KMS-11 (cell line): ENCODE measurements at regions not wholly inside any gene's neighbourhood (a gene's known extent, or its start where the extent isn't known, plus 50 kb on each side); places are given as distances from the start of the nearest gene placed in this dataset.

Experiments
- H2AFZ ChIP-seq: fragments of 200-600 bp; sonication (generic); 2 replicates; pipeline ENCODE4 v1.6.1; 2016; ENCODE audit warnings: antibody characterized with exemption, mixed run types, low read depth
- H3K27ac ChIP-seq: fragments of 200-600 bp; sonication (generic); 2 replicates; pipeline ENCODE4 v1.6.1; 2016; ENCODE audit warnings: mild to moderate bottlenecking, mixed run types
- H3K27me3 ChIP-seq: fragments of 200-600 bp; sonication (generic); 2 replicates; pipeline ENCODE4 v1.6.1; 2017; ENCODE audit warnings: mild to moderate bottlenecking, low read depth, mixed run types, moderate library complexity; ENCODE audit not compliant: insufficient read depth
- H3K36me3 ChIP-seq: fragments of 200-600 bp; sonication (generic); 2 replicates; pipeline ENCODE4 v1.6.1; 2017; ENCODE audit warnings: mild to moderate bottlenecking, mixed run types; ENCODE audit not compliant: insufficient read depth
- H3K4me1 ChIP-seq: fragments of 200-600 bp; sonication (generic); 2 replicates; pipeline ENCODE4 v1.6.1; 2016; ENCODE audit warnings: mild to moderate bottlenecking, low read depth, mixed run types; ENCODE audit not compliant: poor library complexity, severe bottlenecking
- H3K4me2 ChIP-seq: fragments of 200-600 bp; sonication (generic); 2 replicates; pipeline ENCODE4 v1.7.0; 2016; ENCODE audit warnings: mild to moderate bottlenecking, mixed run types
- H3K4me3 ChIP-seq: fragments of 200-600 bp; sonication (generic); IDR thresholded peaks from 2 replicates; pipeline ENCODE4 v1.6.1; 2017; ENCODE audit warnings: low read depth, low read length, mixed read lengths; ENCODE audit not compliant: insufficient read depth
- H3K79me2 ChIP-seq: fragments of 200-600 bp; sonication (generic); 2 replicates; pipeline ENCODE4 v1.6.1; 2016; ENCODE audit warnings: low read depth, mixed run types; ENCODE audit not compliant: insufficient read depth
- H3K9ac ChIP-seq: fragments of 200-600 bp; sonication (generic); 2 replicates; pipeline ENCODE4 v1.6.1; 2016; ENCODE audit warnings: mild to moderate bottlenecking, mixed run types
- H4K20me1 ChIP-seq: fragments of 200-600 bp; sonication (generic); 2 replicates; pipeline ENCODE4 v1.6.1; 2016; ENCODE audit warnings: mild to moderate bottlenecking, mixed run types; ENCODE audit not compliant: insufficient read depth
- TF ChIP-seq, protein P1 (sequence below): fragments of 200-600 bp; sonication (generic); conservative IDR thresholded peaks from 2 replicates; pipeline ENCODE4 v1.6.1; 2017; ENCODE audit warnings: low read depth, mild to moderate bottlenecking, antibody characterized with exemption, low read length, moderate library complexity, mixed read lengths

DNA sequence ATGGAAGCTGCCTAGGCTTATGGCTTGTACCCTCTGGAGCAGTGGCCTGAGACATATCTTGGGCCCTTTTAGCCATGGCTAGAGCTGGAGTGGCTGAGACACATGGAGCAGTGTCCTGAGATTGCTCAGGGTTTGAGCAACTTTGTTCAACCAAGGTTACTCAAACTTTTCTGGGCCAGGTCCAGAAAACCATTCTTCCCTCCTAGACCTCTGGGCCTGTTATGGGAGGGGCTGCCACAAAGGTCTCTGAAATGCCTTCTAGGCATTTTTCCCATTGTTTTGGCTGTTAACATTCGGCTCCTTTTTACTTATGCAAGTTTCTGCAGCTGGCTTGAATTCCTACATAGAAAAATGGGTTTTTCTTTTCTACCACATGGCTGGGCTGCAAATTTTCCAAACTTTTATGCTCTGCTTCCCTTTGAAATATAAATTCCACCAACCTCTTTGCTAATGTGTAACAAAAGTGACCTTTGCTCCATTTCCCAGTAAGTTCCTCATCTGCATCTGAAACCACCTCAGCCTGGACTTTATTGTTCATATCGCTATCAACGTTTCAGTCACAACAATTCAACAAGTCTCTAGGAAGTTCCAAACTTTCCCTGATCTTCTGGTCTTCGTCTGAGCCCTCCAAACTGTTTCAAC, 84.9 kb upstream of the MAP4K3 start:
- TF ChIP-seq, protein P1, sequence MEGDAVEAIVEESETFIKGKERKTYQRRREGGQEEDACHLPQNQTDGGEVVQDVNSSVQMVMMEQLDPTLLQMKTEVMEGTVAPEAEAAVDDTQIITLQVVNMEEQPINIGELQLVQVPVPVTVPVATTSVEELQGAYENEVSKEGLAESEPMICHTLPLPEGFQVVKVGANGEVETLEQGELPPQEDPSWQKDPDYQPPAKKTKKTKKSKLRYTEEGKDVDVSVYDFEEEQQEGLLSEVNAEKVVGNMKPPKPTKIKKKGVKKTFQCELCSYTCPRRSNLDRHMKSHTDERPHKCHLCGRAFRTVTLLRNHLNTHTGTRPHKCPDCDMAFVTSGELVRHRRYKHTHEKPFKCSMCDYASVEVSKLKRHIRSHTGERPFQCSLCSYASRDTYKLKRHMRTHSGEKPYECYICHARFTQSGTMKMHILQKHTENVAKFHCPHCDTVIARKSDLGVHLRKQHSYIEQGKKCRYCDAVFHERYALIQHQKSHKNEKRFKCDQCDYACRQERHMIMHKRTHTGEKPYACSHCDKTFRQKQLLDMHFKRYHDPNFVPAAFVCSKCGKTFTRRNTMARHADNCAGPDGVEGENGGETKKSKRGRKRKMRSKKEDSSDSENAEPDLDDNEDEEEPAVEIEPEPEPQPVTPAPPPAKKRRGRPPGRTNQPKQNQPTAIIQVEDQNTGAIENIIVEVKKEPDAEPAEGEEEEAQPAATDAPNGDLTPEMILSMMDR: no peak
- no peaks in the 10 kb centered on the region for H3K4me1 ChIP-seq
- no peaks in the 10 kb centered on the region for H3K36me3 ChIP-seq
- H3K4me2 ChIP-seq: no peak overlapping the region
- H2AFZ ChIP-seq: no peak overlapping the region
- H3K79me2 ChIP-seq: no peaks in the 10 kb centered on the region
- H3K27me3 ChIP-seq: no peaks in the 10 kb centered on the region
- H3K27ac ChIP-seq: no peak overlapping the region
- H3K9ac ChIP-seq: no peak overlapping the region
- no peaks in the 10 kb centered on the region for H4K20me1 ChIP-seq
- no peak overlapping the region for H3K4me3 ChIP-seq

DNA sequence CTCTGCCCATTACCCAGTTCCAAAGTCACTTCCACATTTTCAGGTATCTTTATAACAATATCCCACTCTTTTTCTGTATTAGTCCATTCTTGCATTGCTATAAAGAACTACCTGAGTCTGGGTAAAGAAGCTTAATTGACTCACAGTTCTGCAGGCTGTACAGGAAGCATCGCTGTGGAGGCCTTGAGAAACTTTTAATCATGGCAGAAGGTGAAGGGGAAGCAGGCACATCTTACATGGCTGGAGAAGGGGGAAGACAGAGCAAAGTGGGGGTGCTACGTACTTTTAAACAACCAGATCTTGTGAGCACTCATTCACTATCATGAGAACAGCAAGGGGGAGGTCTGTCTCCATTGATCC, 85.4 kb upstream of the MAP4K3 start:
- TF ChIP-seq, protein P1: no peak
- Histone ChIP-seq H3K27me3 (no peaks in the 10 kb centered on the region), H3K4me3 (no peak overlapping the region), H3K9ac (no peak overlapping the region), H3K4me1 (no peaks in the 10 kb centered on the region), H3K79me2 (no peaks in the 10 kb centered on the region), H3K27ac (no peak overlapping the region), H3K4me2 (no peak overlapping the region), H2AFZ (no peak overlapping the region), H4K20me1 (no peaks in the 10 kb centered on the region), H3K36me3 (no peaks in the 10 kb centered on the region)

DNA sequence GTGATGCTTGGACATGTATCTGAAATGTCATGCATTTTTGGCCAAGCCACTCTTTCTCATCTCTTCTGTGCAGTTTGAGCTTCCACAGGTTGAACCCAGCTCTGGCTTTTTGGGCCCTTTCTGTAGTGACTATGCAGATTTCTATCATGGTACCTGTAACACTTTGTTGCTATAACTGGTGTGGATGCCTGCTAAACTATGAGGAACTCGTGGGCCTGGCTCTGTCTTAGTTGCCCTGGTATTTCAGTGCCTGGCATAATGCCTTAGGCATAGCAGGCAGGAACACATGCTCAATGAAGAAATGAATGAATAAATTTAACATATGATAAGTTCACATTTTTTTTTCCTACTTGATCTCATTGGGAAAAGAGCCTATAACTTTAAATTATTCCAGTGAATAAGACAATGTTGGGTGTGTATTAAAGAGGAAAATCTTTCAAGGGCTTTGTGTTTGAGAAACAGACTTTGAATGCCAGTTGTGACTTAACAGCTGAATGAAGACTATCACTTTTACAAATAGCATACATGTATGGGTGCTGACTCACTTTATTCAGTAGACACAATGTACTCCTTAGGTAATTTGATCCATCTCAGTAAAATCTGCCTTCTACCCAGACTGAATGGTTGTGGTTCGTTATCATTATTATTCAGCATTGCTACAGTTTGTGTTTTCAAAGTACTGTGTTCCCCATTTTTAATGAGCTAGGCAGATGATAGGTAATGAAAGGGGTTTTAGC, 86.4 kb upstream of the MAP4K3 start:
- Histone ChIP-seq H3K27me3 (no peaks in the 10 kb centered on the region), H3K36me3 (no peaks in the 10 kb centered on the region), H3K9ac (no peak overlapping the region), H4K20me1 (no peaks in the 10 kb centered on the region), H3K4me1 (no peaks in the 10 kb centered on the region), H3K79me2 (no peaks in the 10 kb centered on the region), H3K4me2 (no peak overlapping the region), H2AFZ (no peak overlapping the region), H3K4me3 (no peak overlapping the region), H3K27ac (no peak overlapping the region)
- TF ChIP-seq, protein P1: no peak

DNA sequence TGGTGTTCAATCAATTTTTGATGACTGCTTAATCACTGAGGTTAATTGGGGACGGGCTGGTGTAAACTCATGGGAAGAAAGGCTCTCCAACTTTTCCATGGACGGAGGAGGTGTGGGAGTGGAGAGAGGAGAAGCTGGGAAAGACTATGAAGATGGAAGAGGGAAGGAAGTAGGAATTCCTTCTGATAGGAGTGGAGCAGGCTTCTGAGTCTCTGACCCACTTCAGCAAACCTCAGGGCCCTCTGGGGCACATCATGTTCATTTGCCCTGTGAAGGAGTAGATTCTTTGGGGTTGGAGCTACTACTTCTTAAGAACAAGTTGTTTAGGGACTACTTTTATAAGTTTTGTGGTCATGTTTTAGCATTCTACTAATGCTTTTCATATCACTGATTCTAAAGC, 87.0 kb upstream of the MAP4K3 start:
- Histone ChIP-seq H3K79me2 (no peaks in the 10 kb centered on the region), H3K9ac (no peak overlapping the region), H3K4me2 (no peak overlapping the region), H3K36me3 (no peaks in the 10 kb centered on the region), H2AFZ (no peak overlapping the region), H3K27me3 (no peaks in the 10 kb centered on the region), H3K4me3 (no peak overlapping the region), H3K27ac (no peak overlapping the region), H3K4me1 (no peaks in the 10 kb centered on the region), H4K20me1 (no peaks in the 10 kb centered on the region)
- TF ChIP-seq, protein P1: no peak
